ENCODE measurements at regions not wholly inside any gene's neighbourhood (a gene's known extent, or its start where the extent isn't known, plus 50 kb on each side); places are given as distances from the start of the nearest gene placed in this dataset.

- no peak for TF ChIP-seq CTCF (IDR thresholded peaks at IDR 0.05)
- Histone ChIP-seq H3K27ac (no peak overlapping the region), H3K4me3 (no peak overlapping the region), H3K27me3 (peaks cover 0 to 5% of the 10 kb centered on the region in 2 donors), H3K36me3 (no peaks in the 10 kb centered on the region), H3K4me1 (peaks cover 0 to 22% (median 16%) of the 10 kb centered on the region in 4 donors), H3K9me3 (no peaks in the 10 kb centered on the region)
- DNase-seq (ENCODE audit: low spot score in 2 of 2) = no peak
- 83% methylated on average over 13 of the region's 13 CpGs for WGBS, 2 donors
Measured at GRCh38 chr21:43328185-43328957, 98.6 kb downstream of the SIK1 start.

DNA sequence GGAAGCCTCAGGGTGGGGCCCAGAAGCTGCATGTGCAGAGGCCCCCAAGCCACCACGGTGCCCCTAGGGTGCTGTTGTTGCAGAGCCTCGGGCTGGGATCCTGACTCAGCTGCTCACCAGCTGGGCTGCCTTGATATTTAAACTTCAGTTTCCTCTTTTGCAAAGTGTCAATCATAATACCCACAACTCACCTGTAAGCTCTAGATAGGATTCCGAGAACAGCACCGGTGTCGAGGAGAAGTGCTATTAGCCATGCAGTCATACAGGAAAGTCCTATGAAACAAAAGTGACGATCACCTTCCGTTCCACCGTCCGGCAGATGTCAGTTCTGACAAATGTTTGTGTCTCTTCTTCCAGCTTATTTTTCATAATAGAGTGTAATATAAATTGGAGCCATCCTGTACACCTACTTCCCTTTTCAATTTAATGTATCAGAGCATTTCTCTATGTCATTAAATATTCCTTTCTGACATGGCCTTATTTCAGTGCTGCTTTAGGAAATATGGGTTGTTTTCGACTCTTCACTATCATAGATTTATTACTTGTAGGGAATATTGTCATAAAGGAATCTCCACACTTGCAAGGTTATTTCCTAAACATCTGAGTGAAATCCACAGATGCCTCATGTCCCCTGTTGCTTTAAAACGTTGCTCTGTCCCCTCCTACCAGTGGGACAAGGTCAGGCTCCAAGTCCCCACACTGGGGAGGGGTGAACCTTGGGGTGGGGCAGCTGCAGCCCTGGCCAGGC is 100.8 kb downstream of the SIK1 start:
- H3K27ac ChIP-seq = no peak overlapping the region
- H3K9me3 ChIP-seq = no peaks in the 10 kb centered on the region
- DNase-seq (ENCODE audit: low spot score in 2 of 2) = no peak
- 66 to 77% methylated on average over 11 of the region's 11 CpGs for WGBS, 2 donors
- peaks cover 0 to 3% of the 10 kb centered on the region in 2 donors for H3K27me3 ChIP-seq
- H3K4me1 ChIP-seq = peaks cover 0 to 4% (median 0%) of the 10 kb centered on the region in 4 donors
- no peak overlapping the region for H3K4me3 ChIP-seq
- H3K36me3 ChIP-seq = no peaks in the 10 kb centered on the region
- no peak for TF ChIP-seq CTCF (IDR thresholded peaks at IDR 0.05)
- TF ChIP-seq EP300 (IDR thresholded peaks at IDR 0.05) = no peak
- TF ChIP-seq POLR2A (IDR thresholded peaks at IDR 0.05) = no peak

DNA sequence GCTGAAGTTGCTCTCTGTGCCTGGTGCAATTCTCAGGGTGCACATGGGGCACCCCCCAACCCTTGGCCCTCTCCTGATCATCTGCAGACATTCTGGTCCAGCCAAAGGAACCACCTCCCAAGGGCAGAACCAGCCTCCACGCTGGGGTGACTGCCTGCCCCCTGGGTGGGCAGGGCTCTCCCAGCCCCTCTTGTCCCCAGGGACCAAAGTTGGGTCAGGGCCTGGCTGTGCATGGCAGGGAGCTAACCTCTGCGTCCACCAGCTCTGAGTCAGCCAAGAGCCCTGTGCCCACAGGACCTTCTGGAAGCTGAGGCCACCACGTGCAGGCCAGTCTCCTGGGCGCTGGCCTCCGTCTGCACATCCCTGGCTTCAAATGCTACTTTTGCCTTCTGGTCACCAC is 101.9 kb downstream of the SIK1 start:
- Histone ChIP-seq H3K4me1 (peaks cover 0 to 9% (median 0%) of the 10 kb centered on the region in 4 donors), H3K36me3 (no peaks in the 10 kb centered on the region), H3K4me3 (no peak overlapping the region), H3K27me3 (no peaks in the 10 kb centered on the region), H3K27ac (no peak overlapping the region), H3K9me3 (no peaks in the 10 kb centered on the region)
- WGBS, 2 donors = 72 to 90% methylated on average over 3 to 5 of the region's 5 CpGs
- no peak for DNase-seq (ENCODE audit: low spot score in 2 of 2)
- no peak for TF ChIP-seq CTCF (IDR thresholded peaks at IDR 0.05)
- no peak for TF ChIP-seq POLR2A (IDR thresholded peaks at IDR 0.05)
- no peak for TF ChIP-seq EP300 (IDR thresholded peaks at IDR 0.05)

- Histone ChIP-seq H3K9me3 (no peaks in the 10 kb centered on the region), H3K36me3 (no peaks in the 10 kb centered on the region), H3K4me3 (no peak overlapping the region), H3K27ac (no peak overlapping the region), H3K4me1 (peaks cover 0 to 14% (median 1%) of the 10 kb centered on the region in 4 donors), H3K27me3 (no peaks in the 10 kb centered on the region)
- TF ChIP-seq CTCF (IDR thresholded peaks at IDR 0.05) (no peak), EP300 (IDR thresholded peaks at IDR 0.05) (no peak), POLR2A (IDR thresholded peaks at IDR 0.05) (no peak)
- WGBS, 2 donors = 78 to 88% methylated on average over 2 to 8 of the region's 14 CpGs
- DNase-seq (ENCODE audit: low spot score in 2 of 2) = no peak
Measured at GRCh38 chr21:43324596-43324995, 102.3 kb downstream of the SIK1 start.
